WTC11 (cell line): ENCODE measurements at regions not wholly inside any gene's neighbourhood (a gene's known extent, or its start where the extent isn't known, plus 50 kb on each side); places are given as distances from the start of the nearest gene placed in this dataset.

Source experiments
- ATAC-seq: fragments of 200-7000 bp; cut with Tn5 transposase; 2 replicates; pipeline ENCODE4 v1.10.0; 2021; ENCODE audit warnings: mild to moderate bottlenecking, moderate library complexity
- CTCF ChIA-PET: fragments of 300-600 bp; sonication (Branson Sonifier 250); formaldehyde crosslinking; loops from one replicate; lab custom pipeline; 2021; ENCODE audit warnings: antibody characterized with exemption; lab: Charles Lee
- POLR2A ChIA-PET: fragments of 350-600 bp; sonication (Branson Sonifier 250); formaldehyde crosslinking; loops from one replicate; lab custom pipeline; 2021; ENCODE audit warnings: antibody characterized with exemption; lab: Charles Lee
- DNase-seq: peaks from one replicate; pipeline ENCODE4 v3.0.0; 2021; ENCODE audit warnings: low spot score
- H3K27ac Mint-ChIP-seq: 2 replicates; pipeline ENCODE4 v1.8.0; 2021; ENCODE audit warnings: mixed read lengths
- H3K27me3 Mint-ChIP-seq: 2 replicates; pipeline ENCODE4 v1.8.0; 2021; ENCODE audit warnings: low read depth, mild to moderate bottlenecking, moderate library complexity, mixed read lengths
- H3K36me3 Mint-ChIP-seq: 2 replicates; pipeline ENCODE4 v1.8.0; 2021; ENCODE audit warnings: mixed read lengths
- H3K4me1 Mint-ChIP-seq: 2 replicates; pipeline ENCODE4 v1.8.0; 2022; ENCODE audit warnings: mixed read lengths
- H3K4me3 Mint-ChIP-seq: 2 replicates; pipeline ENCODE4 v1.8.0; 2021; ENCODE audit warnings: mild to moderate bottlenecking, moderate library complexity, mixed read lengths
- H3K9me3 Mint-ChIP-seq: 2 replicates; pipeline ENCODE4 v1.8.0; 2021; ENCODE audit warnings: mixed read lengths
- AFF4 ChIP-seq: sonication (generic); formaldehyde crosslinking; IDR thresholded peaks from 2 replicates; pipeline ENCODE4 v1.8.1; 2023; ENCODE audit warnings: mild to moderate bottlenecking, missing genetic modification reagents, borderline replicate concordance
- ATF2 ChIP-seq: sonication (generic); formaldehyde crosslinking; IDR thresholded peaks from 2 replicates; pipeline ENCODE4 v1.8.1; 2022; ENCODE audit warnings: low read depth, missing genetic modification reagents, borderline replicate concordance
- E2F1 ChIP-seq: sonication (generic); formaldehyde crosslinking; IDR thresholded peaks from 2 replicates; pipeline ENCODE4 v1.8.0; 2022; ENCODE audit warnings: mild to moderate bottlenecking, missing genetic modification reagents
- FOXJ3 ChIP-seq: sonication (generic); formaldehyde crosslinking; IDR thresholded peaks from 2 replicates; pipeline ENCODE4 v1.9.0; 2021; ENCODE audit warnings: missing genetic modification reagents, mild to moderate bottlenecking, borderline replicate concordance
- IRF1 ChIP-seq: sonication (generic); formaldehyde crosslinking; IDR thresholded peaks from 2 replicates; pipeline ENCODE4 v1.8.0; 2023; ENCODE audit warnings: missing genetic modification reagents
- KAT7 ChIP-seq: sonication (generic); formaldehyde crosslinking; IDR thresholded peaks from 2 replicates; pipeline ENCODE4 v1.8.1; 2023; ENCODE audit warnings: missing genetic modification reagents, mild to moderate bottlenecking, borderline replicate concordance
- MAX ChIP-seq: sonication (generic); formaldehyde crosslinking; IDR thresholded peaks from 2 replicates; pipeline ENCODE4 v1.8.0; 2022; ENCODE audit warnings: mild to moderate bottlenecking, missing genetic modification reagents
- NR2C2 ChIP-seq: sonication (generic); formaldehyde crosslinking; IDR thresholded peaks from 2 replicates; pipeline ENCODE4 v1.8.0; 2022; ENCODE audit warnings: mild to moderate bottlenecking, missing genetic modification reagents
- SMAD3 ChIP-seq: sonication (generic); formaldehyde crosslinking; IDR thresholded peaks from 2 replicates; pipeline ENCODE4 v1.8.0; 2022; ENCODE audit warnings: missing genetic modification reagents, mild to moderate bottlenecking, borderline replicate concordance
- TEAD1 ChIP-seq: sonication (generic); formaldehyde crosslinking; IDR thresholded peaks from 2 replicates; pipeline ENCODE4 v1.8.0; 2022; ENCODE audit warnings: mild to moderate bottlenecking, missing genetic modification reagents
- TEAD4 ChIP-seq: sonication (generic); formaldehyde crosslinking; IDR thresholded peaks from 2 replicates; pipeline ENCODE4 v1.8.0; 2022; ENCODE audit warnings: mild to moderate bottlenecking, missing genetic modification reagents
- ZBTB43 ChIP-seq: sonication (generic); formaldehyde crosslinking; IDR thresholded peaks from 2 replicates; pipeline ENCODE4 v1.8.1; 2023; ENCODE audit warnings: mild to moderate bottlenecking, missing genetic modification reagents
- ZNF138 ChIP-seq: sonication (generic); formaldehyde crosslinking; conservative IDR thresholded peaks from 2 replicates; pipeline ENCODE4 v1.8.1; 2022; ENCODE audit warnings: mild to moderate bottlenecking, moderate library complexity, missing genetic modification reagents
- ZNF263 ChIP-seq: sonication (generic); formaldehyde crosslinking; IDR thresholded peaks from 2 replicates; pipeline ENCODE4 v1.8.1; 2022; ENCODE audit warnings: low read depth, mild to moderate bottlenecking, moderate library complexity, missing genetic modification reagents
- ZNF281 ChIP-seq: sonication (generic); formaldehyde crosslinking; IDR thresholded peaks from 2 replicates; pipeline ENCODE4 v1.8.0; 2023; ENCODE audit warnings: mild to moderate bottlenecking, missing genetic modification reagents
- ZNF425 ChIP-seq: fragments of 250-450 bp; sonication (Bioruptor Pico); conservative IDR thresholded peaks from 2 replicates; pipeline ENCODE4 v1.9.0; 2021; ENCODE audit warnings: mild to moderate bottlenecking

GRCh38 chr12:103182299-103182698 is 224.8 kb downstream of the ASCL1 start:
- POLR2A ChIA-PET, result no interaction called here
- no peak overlapping the region for H3K4me3 Mint-ChIP-seq
- ATAC-seq (no peak), DNase-seq (no peak)
- CTCF ChIA-PET, result no interaction called here
- H3K9me3 Mint-ChIP-seq, result peaks cover 7% of the 10 kb centered on the region; the same call in 1 of the 2 replicates
- H3K27me3 Mint-ChIP-seq, result no peaks in the 10 kb centered on the region
- no peak overlapping the region for H3K27ac Mint-ChIP-seq
- no peak for TF ChIP-seq TEAD1 (CRISPR knock-in tag)
- no peak for TF ChIP-seq NR2C2 (CRISPR knock-in tag)
- TF ChIP-seq E2F1 (CRISPR knock-in tag), result no peak
- TF ChIP-seq SMAD3 (CRISPR knock-in tag), result no peak
- TF ChIP-seq, all 79 proteins: peak for 0
- H3K36me3 Mint-ChIP-seq, result no peaks in the 10 kb centered on the region
- H3K4me1 Mint-ChIP-seq, result peaks cover 2% of the 10 kb centered on the region; the same call in 1 of the 2 replicates

- no peaks in the 10 kb centered on the region for H3K27me3 Mint-ChIP-seq
- peaks cover 4% of the 10 kb centered on the region; the same call in 1 of the 2 replicates for H3K36me3 Mint-ChIP-seq
- no peak for ATAC-seq
- ChIA-PET POLR2A (no interaction called here), CTCF (no interaction called here)
- peaks cover 27% of the 10 kb centered on the region for H3K9me3 Mint-ChIP-seq
- DNase-seq, result no peak
- H3K4me3 Mint-ChIP-seq, result no peak overlapping the region
- no peak overlapping the region for H3K27ac Mint-ChIP-seq
- peaks cover 20% of the 10 kb centered on the region for H3K4me1 Mint-ChIP-seq
- TF ChIP-seq ATF2 (CRISPR knock-in tag) (no peak), TEAD4 (CRISPR knock-in tag) (no peak), ZNF263 (CRISPR knock-in tag) (no peak), ZNF425 (CRISPR knock-in tag) (no peak), IRF1 (CRISPR knock-in tag) (no peak), FOXJ3 (CRISPR knock-in tag) (no peak), ZBTB43 (CRISPR knock-in tag) (no peak), MAX (CRISPR knock-in tag) (no peak), ZNF281 (CRISPR knock-in tag) (no peak), ZNF138 (CRISPR knock-in tag) (no peak), KAT7 (CRISPR knock-in tag) (no peak), AFF4 (CRISPR knock-in tag) (no peak)
These were observed 239.0 kb downstream of the ASCL1 start for GRCh38 chr12:103196467-103196866.
